Endothelial cell (in vitro differentiated cells): ENCODE measurements at regions not wholly inside any gene's neighbourhood (a gene's known extent, or its start where the extent isn't known, plus 50 kb on each side); places are given as distances from the start of the nearest gene placed in this dataset.

Source experiments
- DNase-seq: peaks from one replicate; pipeline ENCODE4 v3.0.0; 2021; ENCODE audit warnings: low spot score
- H3K27ac Mint-ChIP-seq: one replicate; pipeline ENCODE4 v1.8.0; 2021; ENCODE audit warnings: mixed read lengths, inconsistent platforms; ENCODE audit not compliant: unreplicated experiment
- H3K27me3 Mint-ChIP-seq: one replicate; pipeline ENCODE4 v1.8.0; 2021; ENCODE audit warnings: mild to moderate bottlenecking, moderate library complexity, mixed read lengths, inconsistent platforms; ENCODE audit not compliant: unreplicated experiment
- H3K36me3 Mint-ChIP-seq: one replicate; pipeline ENCODE4 v1.8.0; 2021; ENCODE audit warnings: mild to moderate bottlenecking, low read depth, mixed read lengths, inconsistent platforms; ENCODE audit not compliant: unreplicated experiment
- H3K4me1 Mint-ChIP-seq: one replicate; pipeline ENCODE4 v1.8.0; 2021; ENCODE audit warnings: mild to moderate bottlenecking, mixed read lengths, inconsistent platforms; ENCODE audit not compliant: unreplicated experiment
- H3K4me3 Mint-ChIP-seq: one replicate; pipeline ENCODE4 v1.8.0; 2021; ENCODE audit warnings: mild to moderate bottlenecking, mixed read lengths, inconsistent platforms; ENCODE audit not compliant: unreplicated experiment
- H3K9me3 Mint-ChIP-seq: one replicate; pipeline ENCODE4 v1.8.0; 2021; ENCODE audit warnings: mixed read lengths, inconsistent platforms; ENCODE audit not compliant: unreplicated experiment
- TF ChIP-seq, protein P1 (sequence below): fragments of 200-600 bp; sonication (generic); IDR thresholded peaks from one replicate; pipeline ENCODE4 v1.5.0; 2021; ENCODE audit warnings: antibody characterized with exemption; ENCODE audit not compliant: unreplicated experiment

DNA sequence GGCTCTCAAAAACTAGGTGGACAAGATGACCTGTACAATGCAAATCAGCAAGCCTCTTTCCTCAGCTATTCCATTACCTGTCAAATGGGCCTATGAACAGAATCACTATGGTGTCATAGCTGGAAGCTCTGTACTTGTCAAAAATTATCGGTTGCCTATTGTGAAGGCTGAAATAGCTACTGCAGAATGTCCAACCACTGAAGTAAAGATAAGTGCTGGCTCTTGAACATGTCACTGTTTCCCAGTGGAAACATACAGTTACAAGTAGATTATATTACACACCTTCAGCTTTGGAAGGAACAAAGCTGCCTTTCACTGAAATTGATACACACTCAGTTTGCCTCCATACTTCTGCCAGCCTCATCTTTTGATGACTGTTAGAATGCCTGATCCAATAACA lies 55.5 kb upstream of the PCDH9 start:
- H3K27me3 Mint-ChIP-seq, result no peaks in the 10 kb centered on the region
- DNase-seq, result no peak
- H3K9me3 Mint-ChIP-seq, result no peaks in the 10 kb centered on the region
- no peaks in the 10 kb centered on the region for H3K4me1 Mint-ChIP-seq
- TF ChIP-seq, protein P1, sequence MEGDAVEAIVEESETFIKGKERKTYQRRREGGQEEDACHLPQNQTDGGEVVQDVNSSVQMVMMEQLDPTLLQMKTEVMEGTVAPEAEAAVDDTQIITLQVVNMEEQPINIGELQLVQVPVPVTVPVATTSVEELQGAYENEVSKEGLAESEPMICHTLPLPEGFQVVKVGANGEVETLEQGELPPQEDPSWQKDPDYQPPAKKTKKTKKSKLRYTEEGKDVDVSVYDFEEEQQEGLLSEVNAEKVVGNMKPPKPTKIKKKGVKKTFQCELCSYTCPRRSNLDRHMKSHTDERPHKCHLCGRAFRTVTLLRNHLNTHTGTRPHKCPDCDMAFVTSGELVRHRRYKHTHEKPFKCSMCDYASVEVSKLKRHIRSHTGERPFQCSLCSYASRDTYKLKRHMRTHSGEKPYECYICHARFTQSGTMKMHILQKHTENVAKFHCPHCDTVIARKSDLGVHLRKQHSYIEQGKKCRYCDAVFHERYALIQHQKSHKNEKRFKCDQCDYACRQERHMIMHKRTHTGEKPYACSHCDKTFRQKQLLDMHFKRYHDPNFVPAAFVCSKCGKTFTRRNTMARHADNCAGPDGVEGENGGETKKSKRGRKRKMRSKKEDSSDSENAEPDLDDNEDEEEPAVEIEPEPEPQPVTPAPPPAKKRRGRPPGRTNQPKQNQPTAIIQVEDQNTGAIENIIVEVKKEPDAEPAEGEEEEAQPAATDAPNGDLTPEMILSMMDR, result no peak
- H3K4me3 Mint-ChIP-seq, result no peak overlapping the region
- no peaks in the 10 kb centered on the region for H3K36me3 Mint-ChIP-seq
- no peak overlapping the region for H3K27ac Mint-ChIP-seq

DNA sequence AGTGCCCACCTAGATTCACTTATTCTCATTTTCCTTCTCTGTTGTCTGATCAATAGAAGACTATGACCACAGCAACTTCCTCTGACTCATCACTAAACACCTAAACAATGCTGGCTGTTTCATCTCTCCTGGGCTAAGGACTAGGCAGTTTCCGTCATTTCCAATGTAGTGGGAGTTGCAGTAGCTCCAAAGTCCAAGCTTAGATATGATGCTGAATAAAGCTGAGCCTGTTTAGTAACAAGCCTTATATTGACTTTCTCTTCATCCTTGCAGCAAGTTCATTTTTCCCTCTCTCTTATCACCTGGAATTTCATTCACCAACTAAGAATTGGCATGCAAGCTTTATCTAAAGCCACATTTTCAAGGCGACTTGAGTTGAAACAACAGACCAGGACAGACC lies 53.5 kb upstream of the PCDH9 start:
- Mint-ChIP-seq H3K4me1 (no peaks in the 10 kb centered on the region), H3K27ac (no peak overlapping the region), H3K4me3 (no peak overlapping the region), H3K36me3 (no peaks in the 10 kb centered on the region), H3K9me3 (no peaks in the 10 kb centered on the region), H3K27me3 (no peaks in the 10 kb centered on the region)
- TF ChIP-seq, protein P1, result no peak
- DNase-seq, result no peak

DNA sequence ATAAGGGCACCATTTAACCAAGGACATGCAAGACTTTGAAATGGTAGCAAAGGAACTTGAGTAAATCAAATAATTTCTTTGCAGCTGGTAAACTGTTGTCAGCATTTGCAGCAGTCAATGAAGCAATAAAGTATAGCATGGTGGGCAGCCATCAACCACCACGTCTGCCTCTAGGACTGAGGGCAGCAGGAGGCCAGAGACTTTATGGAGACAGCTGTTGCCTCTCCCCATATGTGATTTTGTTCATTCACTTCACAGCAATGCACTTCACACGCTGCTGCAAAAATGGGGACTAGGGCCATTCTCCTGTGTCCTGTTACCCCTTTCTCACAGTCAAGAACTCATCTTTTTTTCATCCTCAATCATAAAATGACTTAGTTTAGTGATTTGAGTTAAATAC lies 51.3 kb upstream of the PCDH9 start:
- no peak overlapping the region for H3K27ac Mint-ChIP-seq
- no peaks in the 10 kb centered on the region for H3K9me3 Mint-ChIP-seq
- H3K4me1 Mint-ChIP-seq, result no peaks in the 10 kb centered on the region
- no peak for DNase-seq
- TF ChIP-seq, protein P1, result no peak
- no peak overlapping the region for H3K4me3 Mint-ChIP-seq
- no peaks in the 10 kb centered on the region for H3K36me3 Mint-ChIP-seq
- H3K27me3 Mint-ChIP-seq, result no peaks in the 10 kb centered on the region
